ENCODE measurements at regions not wholly inside any gene's neighbourhood (a gene's known extent, or its start where the extent isn't known, plus 50 kb on each side); places are given as distances from the start of the nearest gene placed in this dataset.

GRCh38 chr13:103839460-103839859 is 773.2 kb upstream of the SLC10A2 start:
- TF ChIP-seq EZH2phosphoT487 (IDR thresholded peaks at IDR 0.05; ENCODE audit: insufficient read depth, low read depth) (no peak), EZH2 (IDR thresholded peaks at IDR 0.05; ENCODE audit: insufficient read depth, poor library complexity, severe bottlenecking) (no peak)
